ENCODE measurements at regions not wholly inside any gene's neighbourhood (a gene's known extent, or its start where the extent isn't known, plus 50 kb on each side); places are given as distances from the start of the nearest gene placed in this dataset.

DNA sequence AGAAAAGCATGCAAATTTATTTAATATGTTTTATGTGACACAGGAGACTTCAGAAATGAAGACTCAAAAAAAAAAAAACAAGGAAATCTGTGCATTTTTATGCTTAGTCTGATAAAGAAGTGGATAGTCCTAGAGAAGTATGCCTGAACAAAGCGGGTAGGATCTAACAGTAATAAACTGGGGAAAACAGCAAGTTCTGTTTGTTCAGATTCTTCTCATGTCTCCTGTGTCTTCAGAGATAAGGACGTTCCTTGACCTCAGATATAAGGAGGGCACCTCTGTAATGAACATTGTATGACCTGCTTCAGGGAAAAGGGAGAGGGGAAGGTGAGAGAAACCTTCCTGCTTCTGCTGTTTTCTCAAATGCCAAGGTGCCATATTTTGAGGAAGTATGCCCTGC lies 67.7 kb upstream of the TNFSF18 start (continued):
- TF ChIP-seq, protein P1, sequence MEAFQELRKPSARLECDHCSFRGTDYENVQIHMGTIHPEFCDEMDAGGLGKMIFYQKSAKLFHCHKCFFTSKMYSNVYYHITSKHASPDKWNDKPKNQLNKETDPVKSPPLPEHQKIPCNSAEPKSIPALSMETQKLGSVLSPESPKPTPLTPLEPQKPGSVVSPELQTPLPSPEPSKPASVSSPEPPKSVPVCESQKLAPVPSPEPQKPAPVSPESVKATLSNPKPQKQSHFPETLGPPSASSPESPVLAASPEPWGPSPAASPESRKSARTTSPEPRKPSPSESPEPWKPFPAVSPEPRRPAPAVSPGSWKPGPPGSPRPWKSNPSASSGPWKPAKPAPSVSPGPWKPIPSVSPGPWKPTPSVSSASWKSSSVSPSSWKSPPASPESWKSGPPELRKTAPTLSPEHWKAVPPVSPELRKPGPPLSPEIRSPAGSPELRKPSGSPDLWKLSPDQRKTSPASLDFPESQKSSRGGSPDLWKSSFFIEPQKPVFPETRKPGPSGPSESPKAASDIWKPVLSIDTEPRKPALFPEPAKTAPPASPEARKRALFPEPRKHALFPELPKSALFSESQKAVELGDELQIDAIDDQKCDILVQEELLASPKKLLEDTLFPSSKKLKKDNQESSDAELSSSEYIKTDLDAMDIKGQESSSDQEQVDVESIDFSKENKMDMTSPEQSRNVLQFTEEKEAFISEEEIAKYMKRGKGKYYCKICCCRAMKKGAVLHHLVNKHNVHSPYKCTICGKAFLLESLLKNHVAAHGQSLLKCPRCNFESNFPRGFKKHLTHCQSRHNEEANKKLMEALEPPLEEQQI (IDR thresholded peaks at IDR 0.05): no peak
- TF ChIP-seq NCOA1 (IDR thresholded peaks at IDR 0.05; ENCODE audit: low read depth) (no peak), JUNB (CRISPR knock-in tag; conservative IDR thresholded peaks at IDR 0.05) (no peak), RBFOX2 (IDR thresholded peaks at IDR 0.05; ENCODE audit: low read depth, low read length) (no peak), ZNF143 (CRISPR knock-in tag; IDR thresholded peaks at IDR 0.05) (no peak), L3MBTL2 (IDR thresholded peaks at IDR 0.05) (no peak), ARID1B (IDR thresholded peaks at IDR 0.05) (peak; percentile 23; the same call in 1 of the 2 replicates), MAZ (CRISPR knock-in tag; conservative IDR thresholded peaks at IDR 0.05 in 1 of 2, IDR thresholded peaks at IDR 0.05 in 1 of 2) (no peak), RAD51 (IDR thresholded peaks at IDR 0.05; ENCODE audit: borderline replicate concordance, low read depth) (no peak), ZNF165 (CRISPR knock-in tag; IDR thresholded peaks at IDR 0.05; ENCODE audit: borderline replicate concordance) (no peak), XRCC4 (IDR thresholded peaks at IDR 0.05; ENCODE audit: extremely low read depth, insufficient read depth, insufficient read length) (no peak), JUND (IDR thresholded peaks at IDR 0.05; ENCODE audit: borderline replicate concordance, low read depth, low read length) (no peak), JUND (tag; IDR thresholded peaks at IDR 0.05; ENCODE audit: borderline replicate concordance, low read depth, low read length) (no peak), CREBBP (IDR thresholded peaks at IDR 0.05; ENCODE audit: low read depth, low read length) (no peak), TCF3 (CRISPR knock-in tag; IDR thresholded peaks at IDR 0.05) (peak; percentile 49; the same call in 1 of the 2 replicates), HLTF (IDR thresholded peaks at IDR 0.05) (no peak), RCOR1 (IDR thresholded peaks at IDR 0.05; ENCODE audit: borderline replicate concordance in 1 of 2, low read depth in 2 of 2, low read length in 2 of 2) (peak in 1 of 2 experiments; percentile 57; a peak in 1 of 4 replicates)
- TF ChIP-seq, protein P2, sequence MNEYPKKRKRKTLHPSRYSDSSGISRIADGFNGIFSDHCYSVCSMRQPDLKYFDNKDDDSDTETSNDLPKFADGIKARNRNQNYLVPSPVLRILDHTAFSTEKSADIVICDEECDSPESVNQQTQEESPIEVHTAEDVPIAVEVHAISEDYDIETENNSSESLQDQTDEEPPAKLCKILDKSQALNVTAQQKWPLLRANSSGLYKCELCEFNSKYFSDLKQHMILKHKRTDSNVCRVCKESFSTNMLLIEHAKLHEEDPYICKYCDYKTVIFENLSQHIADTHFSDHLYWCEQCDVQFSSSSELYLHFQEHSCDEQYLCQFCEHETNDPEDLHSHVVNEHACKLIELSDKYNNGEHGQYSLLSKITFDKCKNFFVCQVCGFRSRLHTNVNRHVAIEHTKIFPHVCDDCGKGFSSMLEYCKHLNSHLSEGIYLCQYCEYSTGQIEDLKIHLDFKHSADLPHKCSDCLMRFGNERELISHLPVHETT (CRISPR knock-in tag; conservative IDR thresholded peaks at IDR 0.05 in 1 of 2, IDR thresholded peaks at IDR 0.05 in 1 of 2): no peak
- TF ChIP-seq, protein P3, sequence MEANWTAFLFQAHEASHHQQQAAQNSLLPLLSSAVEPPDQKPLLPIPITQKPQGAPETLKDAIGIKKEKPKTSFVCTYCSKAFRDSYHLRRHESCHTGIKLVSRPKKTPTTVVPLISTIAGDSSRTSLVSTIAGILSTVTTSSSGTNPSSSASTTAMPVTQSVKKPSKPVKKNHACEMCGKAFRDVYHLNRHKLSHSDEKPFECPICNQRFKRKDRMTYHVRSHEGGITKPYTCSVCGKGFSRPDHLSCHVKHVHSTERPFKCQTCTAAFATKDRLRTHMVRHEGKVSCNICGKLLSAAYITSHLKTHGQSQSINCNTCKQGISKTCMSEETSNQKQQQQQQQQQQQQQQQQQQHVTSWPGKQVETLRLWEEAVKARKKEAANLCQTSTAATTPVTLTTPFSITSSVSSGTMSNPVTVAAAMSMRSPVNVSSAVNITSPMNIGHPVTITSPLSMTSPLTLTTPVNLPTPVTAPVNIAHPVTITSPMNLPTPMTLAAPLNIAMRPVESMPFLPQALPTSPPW (CRISPR knock-in tag; IDR thresholded peaks at IDR 0.05): no peak
- TF ChIP-seq, protein P4, sequence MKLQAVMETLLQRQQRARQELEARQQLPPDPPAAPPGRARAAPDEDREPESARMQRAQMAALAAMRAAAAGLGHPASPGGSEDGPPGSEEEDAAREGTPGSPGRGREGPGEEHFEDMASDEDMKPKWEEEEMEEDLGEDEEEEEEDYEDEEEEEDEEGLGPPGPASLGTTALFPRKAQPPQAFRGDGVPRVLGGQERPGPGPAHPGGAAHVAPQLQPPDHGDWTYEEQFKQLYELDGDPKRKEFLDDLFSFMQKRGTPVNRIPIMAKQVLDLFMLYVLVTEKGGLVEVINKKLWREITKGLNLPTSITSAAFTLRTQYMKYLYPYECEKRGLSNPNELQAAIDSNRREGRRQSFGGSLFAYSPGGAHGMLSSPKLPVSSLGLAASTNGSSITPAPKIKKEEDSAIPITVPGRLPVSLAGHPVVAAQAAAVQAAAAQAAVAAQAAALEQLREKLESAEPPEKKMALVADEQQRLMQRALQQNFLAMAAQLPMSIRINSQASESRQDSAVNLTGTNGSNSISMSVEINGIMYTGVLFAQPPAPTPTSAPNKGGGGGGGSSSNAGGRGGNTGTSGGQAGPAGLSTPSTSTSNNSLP (IDR thresholded peaks at IDR 0.05; ENCODE audit: borderline replicate concordance, low read depth, low read length): no peak
- TF ChIP-seq, protein P5, sequence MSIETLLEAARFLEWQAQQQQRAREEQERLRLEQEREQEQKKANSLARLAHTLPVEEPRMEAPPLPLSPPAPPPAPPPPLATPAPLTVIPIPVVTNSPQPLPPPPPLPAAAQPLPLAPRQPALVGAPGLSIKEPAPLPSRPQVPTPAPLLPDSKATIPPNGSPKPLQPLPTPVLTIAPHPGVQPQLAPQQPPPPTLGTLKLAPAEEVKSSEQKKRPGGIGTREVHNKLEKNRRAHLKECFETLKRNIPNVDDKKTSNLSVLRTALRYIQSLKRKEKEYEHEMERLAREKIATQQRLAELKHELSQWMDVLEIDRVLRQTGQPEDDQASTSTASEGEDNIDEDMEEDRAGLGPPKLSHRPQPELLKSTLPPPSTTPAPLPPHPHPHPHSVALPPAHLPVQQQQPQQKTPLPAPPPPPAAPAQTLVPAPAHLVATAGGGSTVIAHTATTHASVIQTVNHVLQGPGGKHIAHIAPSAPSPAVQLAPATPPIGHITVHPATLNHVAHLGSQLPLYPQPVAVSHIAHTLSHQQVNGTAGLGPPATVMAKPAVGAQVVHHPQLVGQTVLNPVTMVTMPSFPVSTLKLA (conservative IDR thresholded peaks at IDR 0.05): no peak

All from K562 (cell line).